ENCODE measurements at regions not wholly inside any gene's neighbourhood (a gene's known extent, or its start where the extent isn't known, plus 50 kb on each side); places are given as distances from the start of the nearest gene placed in this dataset.

GRCh38 chr3:72270730-72271129 is 485.8 kb upstream of the PROK2 start (continued):
- TF ChIP-seq CHD7 (IDR thresholded peaks at IDR 0.05; ENCODE audit: insufficient replicate concordance, low read length), result no peak
- no peak for TF ChIP-seq FOSL1 (IDR thresholded peaks at IDR 0.05; ENCODE audit: insufficient read depth, low read depth, low read length)
- no peak for TF ChIP-seq SRF (IDR thresholded peaks at IDR 0.05; ENCODE audit: low read depth, low read length)
- no peak for TF ChIP-seq BCL11A (IDR thresholded peaks at IDR 0.05; ENCODE audit: low read depth in 2 of 2, low read length in 2 of 2)
- TF ChIP-seq TBP (IDR thresholded peaks at IDR 0.05; ENCODE audit: low read depth, low read length), result no peak
- no peak for TF ChIP-seq SP4 (IDR thresholded peaks at IDR 0.05; ENCODE audit: low read length)
- no peak for TF ChIP-seq CBX5 (IDR thresholded peaks at IDR 0.05; ENCODE audit: low read depth, low read length)
- TF ChIP-seq SIN3A (conservative IDR thresholded peaks at IDR 0.05 in 1 of 2, IDR thresholded peaks at IDR 0.05 in 1 of 2; ENCODE audit: low read depth in 1 of 2, low read length in 2 of 2), result no peak
- no peak for TF ChIP-seq JUND (IDR thresholded peaks at IDR 0.05; ENCODE audit: low read length)

Data from H1 (cell line).